ENCODE measurements at regions not wholly inside any gene's neighbourhood (a gene's known extent, or its start where the extent isn't known, plus 50 kb on each side); places are given as distances from the start of the nearest gene placed in this dataset.

DNA sequence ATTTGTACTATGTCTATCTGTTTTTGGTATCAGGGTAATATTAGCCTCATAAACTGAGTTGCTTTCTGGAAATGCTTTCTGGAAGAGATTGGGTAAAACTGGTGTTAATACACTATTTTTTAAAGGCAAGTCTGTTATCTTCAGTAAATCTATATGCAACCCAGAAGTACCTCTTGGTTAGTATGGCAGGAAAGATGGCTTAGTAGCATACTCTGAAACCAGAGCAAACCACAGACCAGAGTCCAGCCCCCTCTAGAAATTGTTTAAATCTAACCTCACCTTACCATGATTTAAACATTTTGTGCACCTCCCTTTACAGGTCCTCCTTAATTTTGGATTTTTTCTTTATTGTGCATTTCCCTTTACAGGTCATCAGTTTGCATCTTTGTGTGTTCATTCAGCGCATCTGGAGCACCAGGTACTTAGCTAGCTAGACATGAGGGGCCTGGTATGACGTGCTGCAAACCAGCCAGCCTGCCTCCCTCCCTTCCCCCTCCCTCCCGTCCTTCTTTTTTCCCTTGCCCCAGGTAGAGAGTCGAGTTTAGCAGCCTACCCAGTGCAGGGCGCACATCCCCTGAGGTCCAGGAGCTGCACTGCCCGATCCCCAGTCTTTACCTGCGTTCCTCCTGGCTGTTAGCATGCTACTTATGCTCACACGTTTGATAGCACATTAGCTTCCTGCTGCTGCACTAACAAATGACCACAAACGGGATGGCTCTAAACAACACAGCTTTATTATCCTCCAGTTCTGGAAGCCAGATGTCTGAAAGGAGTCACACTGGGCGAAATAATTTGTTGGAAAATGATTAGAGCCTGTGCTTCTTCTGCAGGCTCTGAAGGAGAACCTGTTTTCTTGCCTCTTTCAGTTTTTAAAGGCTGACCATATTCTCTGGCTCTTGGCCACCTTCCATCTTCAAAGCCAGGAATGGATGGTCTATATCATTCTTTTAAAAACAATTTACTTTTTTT is 299.9 kb upstream of the HABP2 start:
- intact Hi-C loops (cut with DNase I; ENCODE audit: low total_unique reads) (no loop called here), in situ Hi-C loops (cut with MboI; ENCODE audit: low pct_ligation_motif_present in 1 of 4, low pct_unique_long_range_greater_than_20kb in 1 of 4, low sequenced_read_pairs in 3 of 4) (no loop called here)
- no peaks in the 10 kb centered on the region for H3K9me3 ChIP-seq
- H3K27me3 ChIP-seq = no peaks in the 10 kb centered on the region
- H3K4me3 ChIP-seq = no peak overlapping the region
- H3K4me1 ChIP-seq = no peaks in the 10 kb centered on the region
- no peaks in the 10 kb centered on the region for H3K36me3 ChIP-seq
- WGBS, 2 donors (ENCODE audit: low coverage in 1 of 2) = 54% methylated on average over 10 of the region's 10 CpGs; no CpG with 5 or more reads in 1 of the 2 donors
- H3K27ac ChIP-seq = no peak overlapping the region
- DNase-seq = no peak
- TF ChIP-seq, protein P1, sequence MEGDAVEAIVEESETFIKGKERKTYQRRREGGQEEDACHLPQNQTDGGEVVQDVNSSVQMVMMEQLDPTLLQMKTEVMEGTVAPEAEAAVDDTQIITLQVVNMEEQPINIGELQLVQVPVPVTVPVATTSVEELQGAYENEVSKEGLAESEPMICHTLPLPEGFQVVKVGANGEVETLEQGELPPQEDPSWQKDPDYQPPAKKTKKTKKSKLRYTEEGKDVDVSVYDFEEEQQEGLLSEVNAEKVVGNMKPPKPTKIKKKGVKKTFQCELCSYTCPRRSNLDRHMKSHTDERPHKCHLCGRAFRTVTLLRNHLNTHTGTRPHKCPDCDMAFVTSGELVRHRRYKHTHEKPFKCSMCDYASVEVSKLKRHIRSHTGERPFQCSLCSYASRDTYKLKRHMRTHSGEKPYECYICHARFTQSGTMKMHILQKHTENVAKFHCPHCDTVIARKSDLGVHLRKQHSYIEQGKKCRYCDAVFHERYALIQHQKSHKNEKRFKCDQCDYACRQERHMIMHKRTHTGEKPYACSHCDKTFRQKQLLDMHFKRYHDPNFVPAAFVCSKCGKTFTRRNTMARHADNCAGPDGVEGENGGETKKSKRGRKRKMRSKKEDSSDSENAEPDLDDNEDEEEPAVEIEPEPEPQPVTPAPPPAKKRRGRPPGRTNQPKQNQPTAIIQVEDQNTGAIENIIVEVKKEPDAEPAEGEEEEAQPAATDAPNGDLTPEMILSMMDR (IDR thresholded peaks at IDR 0.05) = no peak
- no peak for TF ChIP-seq POLR2AphosphoS5 (IDR thresholded peaks at IDR 0.05)
- no peak for TF ChIP-seq EP300 (IDR thresholded peaks at IDR 0.05; ENCODE audit: low read depth)
- TF ChIP-seq POLR2A (IDR thresholded peaks at IDR 0.05) = no peak

GRCh38 chr10:113259576-113260226 is 293.2 kb upstream of the HABP2 start:
- in situ Hi-C loops (cut with MboI; ENCODE audit: low pct_ligation_motif_present in 1 of 4, low pct_unique_long_range_greater_than_20kb in 1 of 4, low sequenced_read_pairs in 3 of 4) = no loop called here
- TF ChIP-seq POLR2A (IDR thresholded peaks at IDR 0.05) (no peak), POLR2AphosphoS5 (IDR thresholded peaks at IDR 0.05) (no peak), EP300 (IDR thresholded peaks at IDR 0.05; ENCODE audit: low read depth) (no peak)
- TF ChIP-seq, protein P1 (IDR thresholded peaks at IDR 0.05) = no peak
- 72% methylated on average over 16 of the region's 16 CpGs; no CpG with 5 or more reads in 1 of the 2 donors for WGBS, 2 donors (ENCODE audit: low coverage in 1 of 2)
- Histone ChIP-seq H3K27me3 (peaks cover 10% of the 10 kb centered on the region), H3K4me3 (no peak overlapping the region), H3K9me3 (no peaks in the 10 kb centered on the region), H3K36me3 (no peaks in the 10 kb centered on the region), H3K4me1 (no peaks in the 10 kb centered on the region), H3K27ac (no peak overlapping the region)
- DNase-seq = no peak
- intact Hi-C loops (cut with DNase I; ENCODE audit: low total_unique reads) = no loop called here

- H3K9me3 ChIP-seq = no peaks in the 10 kb centered on the region
- peaks cover 10% of the 10 kb centered on the region for H3K27me3 ChIP-seq
- in situ Hi-C loops (cut with MboI; ENCODE audit: low pct_ligation_motif_present in 1 of 4, low pct_unique_long_range_greater_than_20kb in 1 of 4, low sequenced_read_pairs in 3 of 4) (no loop called here), intact Hi-C loops (cut with DNase I; ENCODE audit: low total_unique reads) (no loop called here)
- 83% methylated on average over 8 to 10 of the region's 10 CpGs for WGBS, 2 donors (ENCODE audit: low coverage in 1 of 2)
- no peak overlapping the region for H3K4me3 ChIP-seq
- H3K36me3 ChIP-seq = no peaks in the 10 kb centered on the region
- no peaks in the 10 kb centered on the region for H3K4me1 ChIP-seq
- no peak overlapping the region for H3K27ac ChIP-seq
- no peak for DNase-seq
- TF ChIP-seq, protein P1 (IDR thresholded peaks at IDR 0.05) = no peak
- TF ChIP-seq POLR2A (IDR thresholded peaks at IDR 0.05) (no peak), POLR2AphosphoS5 (IDR thresholded peaks at IDR 0.05) (no peak), EP300 (IDR thresholded peaks at IDR 0.05; ENCODE audit: low read depth) (no peak)
Measured at GRCh38 chr10:113261161-113261560, 291.7 kb upstream of the HABP2 start.

DNA sequence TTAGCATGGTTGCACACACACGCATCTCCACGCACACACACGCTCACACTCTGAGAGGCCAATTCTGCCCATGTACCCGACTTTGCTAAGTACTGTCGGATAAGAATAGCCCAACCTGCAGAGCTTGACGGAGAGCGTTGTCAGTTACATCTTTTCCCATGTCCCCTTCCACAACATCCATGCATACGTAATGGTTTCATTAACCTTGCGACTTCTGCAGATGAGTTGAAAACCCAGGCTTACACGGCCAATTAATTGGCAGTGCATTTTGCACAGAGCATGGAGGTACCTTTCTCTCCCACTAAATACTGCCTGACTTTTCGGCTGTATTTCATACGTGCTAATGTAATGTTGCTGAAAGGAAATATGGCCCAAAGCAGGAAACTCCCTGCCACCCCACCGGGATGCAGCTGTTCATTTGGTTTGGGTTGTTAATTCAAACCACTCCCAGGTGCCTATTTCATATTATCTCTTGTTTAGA is 291.2 kb upstream of the HABP2 start:
- TF ChIP-seq POLR2A (IDR thresholded peaks at IDR 0.05) (no peak), POLR2AphosphoS5 (IDR thresholded peaks at IDR 0.05) (no peak), EP300 (IDR thresholded peaks at IDR 0.05; ENCODE audit: low read depth) (no peak)
- TF ChIP-seq, protein P1 (IDR thresholded peaks at IDR 0.05) = no peak
- in situ Hi-C loops (cut with MboI; ENCODE audit: low pct_ligation_motif_present in 1 of 4, low pct_unique_long_range_greater_than_20kb in 1 of 4, low sequenced_read_pairs in 3 of 4) = no loop called here
- no peaks in the 10 kb centered on the region for H3K4me1 ChIP-seq

More for the DNA sequence above, 291.2 kb upstream of the HABP2 start:
- Histone ChIP-seq H3K4me3 (no peak overlapping the region), H3K9me3 (no peaks in the 10 kb centered on the region), H3K27me3 (peaks cover 10% of the 10 kb centered on the region), H3K36me3 (no peaks in the 10 kb centered on the region), H3K27ac (no peak overlapping the region)
- intact Hi-C loops (cut with DNase I; ENCODE audit: low total_unique reads) = no loop called here
- 86 to 89% methylated on average over 12 to 13 of the region's 13 CpGs for WGBS, 2 donors (ENCODE audit: low coverage in 1 of 2)
- no peak for DNase-seq
